ENCODE measurements at regions not wholly inside any gene's neighbourhood (a gene's known extent, or its start where the extent isn't known, plus 50 kb on each side); places are given as distances from the start of the nearest gene placed in this dataset.

GRCh38 chr16:26567356-26567755 lies 499.4 kb upstream of the C16orf82 start:
- Mint-ChIP-seq H3K27me3 (ENCODE audit: insufficient read depth, unreplicated experiment) (peaks cover 2% of the 10 kb centered on the region), H3K36me3 (ENCODE audit: insufficient read depth, unreplicated experiment) (no peaks in the 10 kb centered on the region), H3K27ac (ENCODE audit: unreplicated experiment) (no peak overlapping the region), H3K4me3 (ENCODE audit: unreplicated experiment) (no peak overlapping the region), H3K9me3 (ENCODE audit: unreplicated experiment) (no peaks in the 10 kb centered on the region), H3K4me1 (ENCODE audit: low read depth, unreplicated experiment) (no peaks in the 10 kb centered on the region)
- ChIA-PET CTCF (no interaction called here), POLR2A (no interaction called here)
- intact Hi-C loops (cut with micrococcal nuclease; ENCODE audit: unreplicated experiment), result no loop called here
- no peak for TF ChIP-seq CTCF (IDR thresholded peaks at IDR 0.05; ENCODE audit: insufficient read depth in 1 of 2, low read depth in 1 of 2, low read length in 1 of 2, severe bottlenecking in 1 of 2, unreplicated experiment in 1 of 2)
- BruUV-seq (replicated peaks), result no TSS peak
- no peak for DNase-seq
- H3K27me3 ChIP-seq (replicated peaks; ENCODE audit: control insufficient read depth, insufficient read depth, low read length), result no peaks in the 10 kb centered on the region
- H3K4me3 ChIP-seq (ENCODE audit: low read depth, low read length), result no peak overlapping the region
- H3K4me1 ChIP-seq, result no peaks in the 10 kb centered on the region
- no peaks in the 10 kb centered on the region for H3K36me3 ChIP-seq (ENCODE audit: control insufficient read depth, insufficient read depth, low read length)
- no peaks in the 10 kb centered on the region for H3K9me3 ChIP-seq

- peak; percentile 26 to 66 for TF ChIP-seq CTCF (IDR thresholded peaks at IDR 0.05; ENCODE audit: insufficient read depth in 1 of 2, low read depth in 1 of 2, low read length in 1 of 2, severe bottlenecking in 1 of 2, unreplicated experiment in 1 of 2)
- CTCF ChIA-PET, result interaction anchor here (0.7 to 1.6 kb wide), 5 partner anchors 10 to 1294 kb away, joined by 3 to 5 read pairs (median 5); no protein-coding TSS in a partner anchor
- no peak overlapping the region for H3K4me3 ChIP-seq (ENCODE audit: low read depth, low read length)
- H3K4me1 Mint-ChIP-seq (ENCODE audit: low read depth, unreplicated experiment), result no peaks in the 10 kb centered on the region
- no TSS peak for BruUV-seq (replicated peaks)
- intact Hi-C loops (cut with micrococcal nuclease; ENCODE audit: unreplicated experiment), result no loop called here
- no peak overlapping the region for H3K4me3 Mint-ChIP-seq (ENCODE audit: unreplicated experiment)
- POLR2A ChIA-PET, result no interaction called here
- H3K9me3 Mint-ChIP-seq (ENCODE audit: unreplicated experiment), result no peaks in the 10 kb centered on the region
- no peaks in the 10 kb centered on the region for H3K36me3 ChIP-seq (ENCODE audit: control insufficient read depth, insufficient read depth, low read length)
- H3K27me3 ChIP-seq (replicated peaks; ENCODE audit: control insufficient read depth, insufficient read depth, low read length), result no peaks in the 10 kb centered on the region
- no peaks in the 10 kb centered on the region for H3K36me3 Mint-ChIP-seq (ENCODE audit: insufficient read depth, unreplicated experiment)
- DNase-seq, result peak in 1 of 2 experiments; percentile 19
- no peaks in the 10 kb centered on the region for H3K9me3 ChIP-seq
- no peaks in the 10 kb centered on the region for H3K4me1 ChIP-seq
- H3K27ac Mint-ChIP-seq (ENCODE audit: unreplicated experiment), result no peak overlapping the region
- peaks cover 2% of the 10 kb centered on the region for H3K27me3 Mint-ChIP-seq (ENCODE audit: insufficient read depth, unreplicated experiment)
Measured at GRCh38 chr16:26569793-26570192, 496.9 kb upstream of the C16orf82 start.

GRCh38 chr16:26578748-26579147 lies 488.0 kb upstream of the C16orf82 start:
- TF ChIP-seq CTCF (IDR thresholded peaks at IDR 0.05; ENCODE audit: insufficient read depth in 1 of 2, low read depth in 1 of 2, low read length in 1 of 2, severe bottlenecking in 1 of 2, unreplicated experiment in 1 of 2), result no peak
- no peaks in the 10 kb centered on the region for H3K9me3 Mint-ChIP-seq (ENCODE audit: unreplicated experiment)
- H3K9me3 ChIP-seq, result no peaks in the 10 kb centered on the region
- no peak overlapping the region for H3K4me3 ChIP-seq (ENCODE audit: low read depth, low read length)
- no peaks in the 10 kb centered on the region; the same call in 1 of the 2 replicates for H3K27me3 ChIP-seq (replicated peaks; ENCODE audit: control insufficient read depth, insufficient read depth, low read length)
- POLR2A ChIA-PET, result no interaction called here
- no peak overlapping the region for H3K4me3 Mint-ChIP-seq (ENCODE audit: unreplicated experiment)
- H3K36me3 Mint-ChIP-seq (ENCODE audit: insufficient read depth, unreplicated experiment), result no peaks in the 10 kb centered on the region
- no peaks in the 10 kb centered on the region for H3K4me1 ChIP-seq
- H3K27ac Mint-ChIP-seq (ENCODE audit: unreplicated experiment), result no peak overlapping the region
- H3K27me3 Mint-ChIP-seq (ENCODE audit: insufficient read depth, unreplicated experiment), result peaks cover 18% of the 10 kb centered on the region
- no peaks in the 10 kb centered on the region for H3K4me1 Mint-ChIP-seq (ENCODE audit: low read depth, unreplicated experiment)
- no peak for DNase-seq
- intact Hi-C loops (cut with micrococcal nuclease; ENCODE audit: unreplicated experiment), result no loop called here
- no TSS peak for BruUV-seq (replicated peaks)
- H3K36me3 ChIP-seq (ENCODE audit: control insufficient read depth, insufficient read depth, low read length), result no peaks in the 10 kb centered on the region
- CTCF ChIA-PET, result no interaction called here
